HepG2 (cell line): ENCODE measurements at regions not wholly inside any gene's neighbourhood (a gene's known extent, or its start where the extent isn't known, plus 50 kb on each side); places are given as distances from the start of the nearest gene placed in this dataset.

Experiments used
- ATAC-seq: fragments of 200-7000 bp; cut with Tn5 transposase; 3 replicates; pipeline ENCODE4 v1.9.1; 2020; ENCODE audit warnings: mild to moderate bottlenecking, moderate library complexity
- BruUV-seq: library from RNA; stranded (reverse); fragments of 400-500 nt; replicated peaks from 2 replicates; lab custom pipeline; 2021; lab: Mats Ljungman, UMichigan
- CTCF ChIA-PET: fragments of 300-600 bp; formaldehyde crosslinking; extraction: SDS; loops from one replicate; lab custom pipeline; 2021; ENCODE audit warnings: low total read pairs, inconsistent platforms, low intra/inter-chr PET ratio; lab: Yijun Ruan, JAX
- POLR2A ChIA-PET: fragments of 350-600 bp; sonication (Branson Sonifier 250); formaldehyde crosslinking; loops from one replicate; lab custom pipeline; 2020; ENCODE audit warnings: antibody characterized with exemption, inconsistent platforms; lab: Yijun Ruan, JAX
- DNase-seq: peaks from one replicate; pipeline ENCODE4 v3.0.0-alpha.2; 2015; ENCODE audit warnings: low spot score
- FAIRE-seq: peaks from 3 replicates; lab custom pipeline; 2011; peaks lifted over from hg19 to GRCh38; lab: Jason Lieb, UNC
- H2AFZ ChIP-seq: one replicate; pipeline ENCODE4 v1.6.1; 2011; ENCODE audit warnings: low read length, inconsistent platforms
- H3K27ac ChIP-seq: fragments of 300-600 bp; 3 replicates; pipeline ENCODE4 v1.8.0; 2011; ENCODE audit warnings: mixed run types, mild to moderate bottlenecking, mixed read lengths, low read length, inconsistent platforms; ENCODE audit not compliant: insufficient read depth; ENCODE audit errors: extremely low read length
- H3K27me3 ChIP-seq, 2 experiments: fragments of 200-600 bp in 1 of 2; 2 replicates in 1 of 2; 3 replicates in 1 of 2; pipeline versions ENCODE4 v1.6.0 to v1.8.0; 2011; ENCODE audit warnings: low read length in 2 of 2, mild to moderate bottlenecking in 2 of 2, moderate library complexity in 2 of 2, inconsistent platforms in 1 of 2; ENCODE audit not compliant: insufficient read depth in 2 of 2, control insufficient read depth in 1 of 2
- H3K36me3 ChIP-seq, 2 experiments: fragments of 200-600 bp in 1 of 2; replicated peaks in 1 of 2; 2 replicates in 1 of 2; 3 replicates in 1 of 2; pipeline versions ENCODE4 v1.5.1 to v1.8.0; 2011; ENCODE audit warnings: low read length in 2 of 2, inconsistent platforms in 1 of 2; ENCODE audit not compliant: insufficient read depth in 2 of 2, control insufficient read depth in 1 of 2
- H3K4me1 ChIP-seq: 2 replicates; pipeline ENCODE4 v1.5.1; 2012; ENCODE audit warnings: low read length, inconsistent platforms; ENCODE audit not compliant: insufficient read depth
- H3K4me2 ChIP-seq: 2 replicates; pipeline ENCODE4 v1.6.0; 2011; ENCODE audit warnings: low read depth, low read length, inconsistent platforms
- H3K4me3 ChIP-seq, 3 experiments: fragments of 200-600 bp in 1 of 3; sonication (generic), shearing (Covaris generic) in 1 of 3; replicated peaks in 1 of 3; 2 replicates each; pipeline ENCODE4 v1.5.1; 2011 to 2016; ENCODE audit warnings: low read length in 3 of 3, inconsistent platforms in 2 of 3, low read depth in 2 of 3, mild to moderate bottlenecking in 2 of 3, control low read depth in 1 of 3, mixed read lengths in 1 of 3; ENCODE audit not compliant: insufficient read depth in 1 of 3
- H3K79me2 ChIP-seq: one replicate; pipeline ENCODE4 v1.6.1; 2011; ENCODE audit warnings: low read length, inconsistent platforms; ENCODE audit not compliant: insufficient read depth
- H3K9ac ChIP-seq: 2 replicates; pipeline ENCODE4 v1.6.0; 2011; ENCODE audit warnings: mild to moderate bottlenecking, low read depth, low read length, inconsistent platforms; ENCODE audit not compliant: insufficient read depth
- H3K9me3 ChIP-seq: 2 replicates; pipeline ENCODE4 v1.5.1; 2012; ENCODE audit warnings: mild to moderate bottlenecking, low read length
- H4K20me1 ChIP-seq: 2 replicates; pipeline ENCODE4 v1.6.0; 2011; ENCODE audit warnings: inconsistent platforms, mild to moderate bottlenecking, low read length, moderate library complexity; ENCODE audit not compliant: insufficient read depth
- ARNTL ChIP-seq: sonication (generic); formaldehyde crosslinking; IDR thresholded peaks from 2 replicates; pipeline ENCODE4 v1.4.0; 2020; ENCODE audit warnings: mild to moderate bottlenecking, missing genetic modification reagents
- GMEB2 ChIP-seq: IDR thresholded peaks from 2 replicates; pipeline ENCODE4 v1.6.1; 2016; ENCODE audit warnings: missing biosample characterization, missing genetic modification reagents, low read depth
- MLLT10 ChIP-seq: sonication (generic); formaldehyde crosslinking; IDR thresholded peaks from 2 replicates; pipeline ENCODE4 v1.4.0; 2020; ENCODE audit warnings: missing genetic modification reagents
- PHF20 ChIP-seq: sonication (generic); formaldehyde crosslinking; IDR thresholded peaks from 2 replicates; pipeline ENCODE4 v1.5.0; 2020; ENCODE audit warnings: mild to moderate bottlenecking, missing genetic modification reagents
- POLR2AphosphoS2 ChIP-seq: IDR thresholded peaks from 2 replicates; pipeline ENCODE4 v1.6.1; 2011; ENCODE audit warnings: low read depth, low read length, improper control_type of control experiment
- TAF1 ChIP-seq: sonication (generic); formaldehyde crosslinking; IDR thresholded peaks from 2 replicates; pipeline ENCODE4 v1.4.0; 2020; ENCODE audit warnings: missing genetic modification reagents
- USF2 ChIP-seq, 2 experiments: sonication (generic) in 1 of 2; formaldehyde crosslinking in 1 of 2; IDR thresholded peaks; 2 replicates each; pipeline versions ENCODE4 v1.5.1 to v1.6.1; 2011 to 2020; ENCODE audit warnings: borderline replicate concordance in 1 of 2, low read depth in 1 of 2, low read length in 1 of 2, mild to moderate bottlenecking in 1 of 2, missing genetic modification reagents in 1 of 2, moderate library complexity in 1 of 2
- ZMYM2 ChIP-seq: sonication (generic); formaldehyde crosslinking; IDR thresholded peaks from 2 replicates; pipeline ENCODE4 v1.8.0; 2022; ENCODE audit warnings: mild to moderate bottlenecking, missing genetic modification reagents
- ZNF496 ChIP-seq: sonication (generic); formaldehyde crosslinking; IDR thresholded peaks from 2 replicates; pipeline ENCODE4 v1.8.1; 2023; ENCODE audit warnings: mild to moderate bottlenecking, moderate library complexity, missing genetic modification reagents; ENCODE audit not compliant: insufficient replicate concordance
- WGBS: methylation state at CpG from one replicate; pipeline ENCODE4 v1.1.6; 2017; ENCODE audit warnings: low lambda C conversion rate; 5-methylcytosine and 5-hydroxymethylcytosine counted together
- in situ Hi-C: cut with HindIII; loops from 2 replicates; pipeline ENCODE4 v1.10.0; 2017; ENCODE audit warnings: low pct_unique_long_range_greater_than_20kb; ENCODE audit not compliant: extremely low pct_ligation_motif_present
- intact Hi-C: fragments of 100-400 bp; cut with micrococcal nuclease; formaldehyde crosslinking; loops from one replicate; pipeline ENCODE4 v1.10.0; 2022; ENCODE audit not compliant: unreplicated experiment
- TF ChIP-seq, protein P1 (sequence below): sonication (generic); formaldehyde crosslinking; IDR thresholded peaks from 2 replicates; pipeline ENCODE4 v1.9.0; 2022; ENCODE audit warnings: low read depth, missing genetic modification reagents

DNA sequence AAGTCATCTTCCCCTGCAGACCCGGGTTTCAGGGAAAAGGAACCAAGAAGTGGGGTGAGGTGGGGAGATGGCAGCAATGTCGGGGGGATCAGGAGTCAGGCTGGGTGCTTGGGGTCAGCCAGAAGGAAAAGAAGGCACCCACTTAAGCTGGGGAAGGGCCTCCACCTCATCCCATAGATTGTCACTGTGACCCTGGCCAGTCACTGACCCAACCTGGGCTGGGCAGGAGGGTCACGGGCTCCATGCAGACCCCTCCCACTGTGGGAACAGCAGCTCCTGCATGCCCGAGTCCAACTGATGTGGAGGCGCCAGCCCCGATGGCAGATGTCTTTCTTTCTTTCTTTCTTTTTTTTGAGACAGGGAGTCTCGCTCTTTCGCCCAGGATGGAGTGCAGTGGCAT lies 53.6 kb upstream of the HAAO start (continued):
- TF ChIP-seq ZMYM2 (CRISPR knock-in tag), result no peak
- TF ChIP-seq, protein P1, sequence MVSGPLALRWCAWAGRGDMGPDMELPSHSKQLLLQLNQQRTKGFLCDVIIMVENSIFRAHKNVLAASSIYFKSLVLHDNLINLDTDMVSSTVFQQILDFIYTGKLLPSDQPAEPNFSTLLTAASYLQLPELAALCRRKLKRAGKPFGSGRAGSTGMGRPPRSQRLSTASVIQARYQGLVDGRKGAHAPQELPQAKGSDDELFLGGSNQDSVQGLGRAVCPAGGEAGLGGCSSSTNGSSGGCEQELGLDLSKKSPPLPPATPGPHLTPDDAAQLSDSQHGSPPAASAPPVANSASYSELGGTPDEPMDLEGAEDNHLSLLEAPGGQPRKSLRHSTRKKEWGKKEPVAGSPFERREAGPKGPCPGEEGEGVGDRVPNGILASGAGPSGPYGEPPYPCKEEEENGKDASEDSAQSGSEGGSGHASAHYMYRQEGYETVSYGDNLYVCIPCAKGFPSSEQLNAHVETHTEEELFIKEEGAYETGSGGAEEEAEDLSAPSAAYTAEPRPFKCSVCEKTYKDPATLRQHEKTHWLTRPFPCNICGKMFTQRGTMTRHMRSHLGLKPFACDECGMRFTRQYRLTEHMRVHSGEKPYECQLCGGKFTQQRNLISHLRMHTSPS (CRISPR knock-in tag), result no peak
- TF ChIP-seq ZNF496 (CRISPR knock-in tag), result no peak
- TF ChIP-seq, all 625 proteins: peak for 0

DNA sequence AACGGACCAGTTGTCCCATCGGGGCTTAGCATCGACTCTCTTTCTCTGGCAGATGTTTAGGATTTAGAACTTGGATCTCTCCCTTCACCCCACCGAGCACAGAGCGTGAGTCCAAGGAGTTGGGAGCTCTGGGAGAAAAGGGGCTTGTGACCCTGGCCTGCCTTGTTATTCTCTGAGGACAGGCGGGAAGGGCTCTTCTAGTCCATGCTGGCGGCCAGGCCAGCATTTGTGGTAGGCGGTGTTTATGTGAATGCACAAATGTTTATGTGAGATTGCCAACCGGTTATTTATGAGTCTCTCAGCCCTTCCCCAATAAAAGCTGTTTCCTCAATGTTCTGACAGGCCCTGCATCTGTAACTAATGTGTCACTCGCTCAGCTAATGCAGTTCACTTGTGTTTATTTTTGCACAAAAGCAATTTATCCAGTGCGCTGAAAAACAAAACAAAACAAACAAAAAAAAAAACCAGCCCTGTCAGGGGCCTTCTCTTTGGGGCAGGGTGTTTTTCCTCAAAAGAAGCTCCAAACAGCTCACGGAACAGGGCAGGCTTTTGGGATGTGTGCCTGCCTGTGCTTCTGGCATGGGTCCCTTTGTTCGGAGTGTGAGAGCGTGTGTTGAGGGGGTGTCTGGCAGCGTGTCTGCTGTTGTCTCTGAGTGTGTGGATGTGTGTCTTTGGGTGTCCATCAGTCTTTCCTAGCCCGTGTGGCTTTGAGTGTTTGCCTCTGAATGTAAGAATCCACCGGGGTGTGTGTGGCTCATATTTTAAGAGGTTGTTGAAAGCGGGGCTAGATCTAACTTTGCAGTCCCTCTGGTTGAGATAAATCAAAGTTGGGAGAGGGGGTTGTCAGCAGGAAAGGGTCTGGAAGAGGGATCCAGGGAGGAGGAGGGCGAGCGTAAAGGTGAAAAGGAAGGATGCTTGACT lies 52.8 kb upstream of the HAAO start:
- in situ Hi-C loops (no loop called here), intact Hi-C loops (no loop called here)
- Histone ChIP-seq H3K36me3 (no peaks in the 10 kb centered on the region), H3K9me3 (no peaks in the 10 kb centered on the region), H3K4me2 (no peak overlapping the region), H3K4me3 (no peak overlapping the region), H3K9ac (no peak overlapping the region), H3K4me1 (peaks cover 44% of the 10 kb centered on the region), H3K27ac (no peak overlapping the region), H3K27me3 (peaks cover 2 to 37% of the 10 kb centered on the region in 2 experiments; a peak in 4 of 5 replicates), H4K20me1 (no peaks in the 10 kb centered on the region), H3K79me2 (no peaks in the 10 kb centered on the region), H2AFZ (no peak overlapping the region)
- DNase-seq, result no peak
- BruUV-seq, result no TSS peak
- FAIRE-seq, result no peak
- 40% methylated on average over 20 of the region's 20 CpGs for WGBS
- ATAC-seq, result no peak
- CTCF ChIA-PET, result no interaction called here
- POLR2A ChIA-PET, result no interaction called here
- TF ChIP-seq MLLT10 (CRISPR knock-in tag) (no peak), PHF20 (CRISPR knock-in tag) (no peak), TAF1 (no peak), ARNTL (CRISPR knock-in tag) (no peak), USF2 (IDR thresholded peaks at IDR 0.05; ENCODE audit: low read depth, low read length) (no peak), USF2 (CRISPR knock-in tag; IDR thresholded peaks at IDR 0.05; ENCODE audit: borderline replicate concordance) (no peak), GMEB2 (CRISPR knock-in tag) (no peak), POLR2AphosphoS2 (no peak)
